ENCODE measurements at regions not wholly inside any gene's neighbourhood (a gene's known extent, or its start where the extent isn't known, plus 50 kb on each side); places are given as distances from the start of the nearest gene placed in this dataset.

DNA sequence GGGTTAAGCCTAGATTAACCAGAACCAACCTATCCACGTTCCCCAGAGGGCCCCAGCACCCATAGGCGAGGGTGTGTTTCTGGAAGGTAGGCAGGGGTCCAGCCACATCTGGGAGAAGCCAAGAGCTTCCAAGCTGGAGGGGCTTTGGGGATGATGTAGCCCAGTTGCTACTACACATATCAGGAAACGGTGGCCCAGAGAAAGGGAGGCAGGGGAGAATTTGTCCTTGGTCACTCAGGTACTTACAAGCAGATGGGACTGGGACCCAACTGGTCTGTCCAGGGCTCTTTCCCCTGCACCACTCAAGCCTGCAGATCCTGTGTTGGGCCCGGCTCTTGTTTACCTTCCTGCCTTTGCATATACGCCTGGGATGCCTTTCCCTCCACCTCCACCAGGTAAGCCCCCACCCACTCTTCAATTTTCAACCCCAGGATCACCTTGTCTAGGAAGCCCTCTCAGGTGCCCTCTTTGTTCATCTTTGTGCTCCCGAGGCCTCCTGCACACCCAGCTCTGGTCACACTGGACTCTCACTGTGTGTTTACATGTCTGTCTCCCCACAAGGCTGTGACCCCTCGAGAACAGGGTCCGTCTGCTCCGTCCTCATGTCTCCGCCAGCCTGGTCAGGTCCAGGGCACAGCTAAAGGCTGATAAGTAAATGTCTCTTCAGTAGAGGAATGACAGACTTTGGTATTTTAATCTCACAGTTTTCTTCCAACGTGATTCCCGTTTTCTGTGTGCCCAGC is 204.4 kb upstream of the LINGO1 start:
- no peak for TF ChIP-seq FOXM1 (IDR thresholded peaks at IDR 0.05; ENCODE audit: borderline replicate concordance)
- TF ChIP-seq, protein P1, sequence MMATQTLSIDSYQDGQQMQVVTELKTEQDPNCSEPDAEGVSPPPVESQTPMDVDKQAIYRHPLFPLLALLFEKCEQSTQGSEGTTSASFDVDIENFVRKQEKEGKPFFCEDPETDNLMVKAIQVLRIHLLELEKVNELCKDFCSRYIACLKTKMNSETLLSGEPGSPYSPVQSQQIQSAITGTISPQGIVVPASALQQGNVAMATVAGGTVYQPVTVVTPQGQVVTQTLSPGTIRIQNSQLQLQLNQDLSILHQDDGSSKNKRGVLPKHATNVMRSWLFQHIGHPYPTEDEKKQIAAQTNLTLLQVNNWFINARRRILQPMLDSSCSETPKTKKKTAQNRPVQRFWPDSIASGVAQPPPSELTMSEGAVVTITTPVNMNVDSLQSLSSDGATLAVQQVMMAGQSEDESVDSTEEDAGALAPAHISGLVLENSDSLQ (IDR thresholded peaks at IDR 0.05) = no peak
- no peak for TF ChIP-seq SP1 (IDR thresholded peaks at IDR 0.05)
- TF ChIP-seq BHLHE40 (IDR thresholded peaks at IDR 0.05; ENCODE audit: borderline replicate concordance) = no peak
- no peak for TF ChIP-seq NFRKB (IDR thresholded peaks at IDR 0.05)
- no peak for TF ChIP-seq ELF4 (IDR thresholded peaks at IDR 0.05)
- TF ChIP-seq FOXK2 (IDR thresholded peaks at IDR 0.05) = no peak
- TF ChIP-seq ARNT (IDR thresholded peaks at IDR 0.05) = no peak
- TF ChIP-seq LEF1 (IDR thresholded peaks at IDR 0.05; ENCODE audit: borderline replicate concordance) = no peak
- no peak for TF ChIP-seq TARDBP (IDR thresholded peaks at IDR 0.05)
- TF ChIP-seq L3MBTL2 (conservative IDR thresholded peaks at IDR 0.05) = no peak
- TF ChIP-seq FOXA1 (IDR thresholded peaks at IDR 0.05) = no peak
- TF ChIP-seq SUZ12 (IDR thresholded peaks at IDR 0.05) = no peak
- no peak for TF ChIP-seq CTBP1 (IDR thresholded peaks at IDR 0.05; ENCODE audit: borderline replicate concordance)
- no peak for TF ChIP-seq HDGF (IDR thresholded peaks at IDR 0.05; ENCODE audit: borderline replicate concordance)
- no peak for TF ChIP-seq ZNF384 (IDR thresholded peaks at IDR 0.05)
- DNase-seq (ENCODE audit: extremely low spot score) = no peak
- POLR2A ChIA-PET = no interaction called here
- CTCF ChIA-PET = interaction anchor here (1.1 to 2.0 kb wide), 2 partner anchors 16 to 63 kb away, joined by 3 to 12 read pairs; no protein-coding TSS in a partner anchor

DNA sequence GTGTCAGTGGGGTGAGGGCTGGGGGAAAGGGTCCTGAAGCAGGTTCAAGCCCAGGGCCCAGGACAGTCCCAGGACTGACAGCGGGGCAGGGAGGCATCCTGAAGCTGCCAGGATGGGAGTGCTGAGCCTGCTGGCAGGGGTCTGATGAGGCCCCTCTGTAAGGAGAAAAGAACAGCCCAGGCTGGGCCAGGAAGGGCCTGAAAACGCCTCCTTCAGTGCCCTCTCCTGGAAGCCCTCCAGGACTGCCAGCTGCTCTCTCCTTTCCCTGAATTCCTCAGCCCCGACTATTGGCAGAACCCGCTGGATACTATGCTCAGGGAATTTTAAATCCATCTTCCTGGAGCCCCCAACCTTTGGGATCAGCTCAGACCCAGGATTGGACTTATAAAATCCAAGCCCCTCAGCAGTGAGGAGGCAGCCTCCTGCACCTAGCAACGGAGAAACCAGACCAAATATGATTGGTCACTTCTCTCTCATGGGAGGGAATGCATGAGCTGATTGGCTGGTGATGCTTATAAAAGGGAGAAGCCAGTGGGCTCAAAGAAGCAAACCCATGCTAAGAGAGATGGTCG is 203.5 kb upstream of the LINGO1 start:
- ChIA-PET CTCF (interaction anchor here (1.1 to 2.0 kb wide), 2 partner anchors 15 to 64 kb away, joined by 3 to 12 read pairs; no protein-coding TSS in a partner anchor), POLR2A (no interaction called here)
- peak; percentile 90 for DNase-seq (ENCODE audit: extremely low spot score)
- TF ChIP-seq FOXA1 (IDR thresholded peaks at IDR 0.05) (no peak), ZNF384 (IDR thresholded peaks at IDR 0.05) (no peak), FOXK2 (IDR thresholded peaks at IDR 0.05) (no peak), NFRKB (IDR thresholded peaks at IDR 0.05) (no peak), ELF4 (IDR thresholded peaks at IDR 0.05) (no peak), LEF1 (IDR thresholded peaks at IDR 0.05; ENCODE audit: borderline replicate concordance) (no peak), SP1 (IDR thresholded peaks at IDR 0.05) (no peak), HDGF (IDR thresholded peaks at IDR 0.05; ENCODE audit: borderline replicate concordance) (no peak), L3MBTL2 (conservative IDR thresholded peaks at IDR 0.05) (no peak), CTBP1 (IDR thresholded peaks at IDR 0.05; ENCODE audit: borderline replicate concordance) (no peak), BHLHE40 (IDR thresholded peaks at IDR 0.05; ENCODE audit: borderline replicate concordance) (no peak), ARNT (IDR thresholded peaks at IDR 0.05) (no peak), FOXM1 (IDR thresholded peaks at IDR 0.05; ENCODE audit: borderline replicate concordance) (no peak), TARDBP (IDR thresholded peaks at IDR 0.05) (no peak), SUZ12 (IDR thresholded peaks at IDR 0.05) (no peak)
- TF ChIP-seq, protein P1 (IDR thresholded peaks at IDR 0.05) = no peak

DNA sequence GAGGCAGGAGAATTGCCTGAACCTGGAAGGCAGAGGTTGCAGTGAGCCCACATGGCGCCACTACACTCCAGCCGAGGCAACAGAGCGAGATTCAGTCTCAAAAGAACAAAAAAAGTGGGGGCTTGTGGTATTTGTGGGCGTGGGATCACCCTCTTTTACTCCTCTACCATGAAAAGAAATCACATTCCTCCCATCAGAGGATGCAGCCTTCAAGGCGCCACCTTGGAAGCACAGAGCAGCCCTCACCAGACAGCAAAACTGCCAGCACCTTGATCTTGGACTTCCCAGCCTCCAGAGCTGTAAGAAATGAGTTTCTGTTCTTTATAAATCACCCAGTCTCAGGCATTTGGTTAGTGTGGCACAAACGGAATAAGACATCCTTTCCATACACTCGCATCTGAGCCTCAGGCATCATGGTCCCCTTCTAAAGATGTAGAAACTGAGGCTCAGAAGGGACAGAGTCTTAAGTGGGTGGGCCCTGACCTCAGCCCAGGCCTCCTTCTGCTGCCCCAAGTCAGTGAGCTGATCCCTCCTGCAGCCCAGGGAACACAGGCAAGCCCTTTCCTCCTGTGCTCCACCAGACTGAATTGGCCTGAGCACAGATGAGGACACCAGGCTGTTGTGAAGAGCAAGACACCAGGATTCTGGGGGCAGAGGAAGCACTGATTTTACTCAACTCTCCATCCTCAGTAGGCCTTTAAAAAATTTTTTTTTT is 201.7 kb upstream of the LINGO1 start:
- DNase-seq (ENCODE audit: extremely low spot score) = no peak
- ChIA-PET POLR2A (no interaction called here), CTCF (interaction anchor here (1.2 kb wide), 1 partner anchor 13 kb away, joined by 3 read pairs; no protein-coding TSS in a partner anchor)
- no peak for TF ChIP-seq TARDBP (IDR thresholded peaks at IDR 0.05)
- no peak for TF ChIP-seq NFRKB (IDR thresholded peaks at IDR 0.05)
- no peak for TF ChIP-seq ELF4 (IDR thresholded peaks at IDR 0.05)
- TF ChIP-seq ZNF384 (IDR thresholded peaks at IDR 0.05) = no peak
- TF ChIP-seq L3MBTL2 (conservative IDR thresholded peaks at IDR 0.05) = no peak
- TF ChIP-seq LEF1 (IDR thresholded peaks at IDR 0.05; ENCODE audit: borderline replicate concordance) = no peak
- TF ChIP-seq, protein P1 (IDR thresholded peaks at IDR 0.05) = no peak
- no peak for TF ChIP-seq ARNT (IDR thresholded peaks at IDR 0.05)
- no peak for TF ChIP-seq BHLHE40 (IDR thresholded peaks at IDR 0.05; ENCODE audit: borderline replicate concordance)

DNA sequence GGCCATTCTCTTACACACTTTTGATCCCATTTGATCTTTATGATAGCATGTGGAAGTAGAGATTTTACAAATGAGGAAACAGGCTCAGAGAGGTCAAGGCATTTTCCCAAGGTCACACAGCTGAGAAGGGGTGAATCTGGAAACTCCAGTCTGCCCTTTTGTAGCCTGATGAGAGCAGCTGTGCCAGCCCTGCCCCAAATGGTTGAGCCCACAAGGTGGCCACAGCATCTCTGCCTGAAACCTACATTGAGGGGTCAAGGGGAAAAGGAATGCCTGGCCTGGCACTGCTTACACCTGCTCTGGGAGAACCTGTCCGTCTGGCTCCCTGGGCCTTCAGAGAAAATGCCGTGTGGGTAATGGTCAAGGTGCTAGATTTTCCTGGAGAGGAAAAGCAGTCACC is 200.2 kb upstream of the LINGO1 start:
- ChIA-PET POLR2A (no interaction called here), CTCF (interaction anchor here (3.0 kb wide), 1 partner anchor 12 kb away, joined by 18 read pairs; no protein-coding TSS in a partner anchor)
- no peak for DNase-seq (ENCODE audit: extremely low spot score)
- no peak for TF ChIP-seq BHLHE40 (IDR thresholded peaks at IDR 0.05; ENCODE audit: borderline replicate concordance)
- TF ChIP-seq LEF1 (IDR thresholded peaks at IDR 0.05; ENCODE audit: borderline replicate concordance) = no peak
- TF ChIP-seq L3MBTL2 (conservative IDR thresholded peaks at IDR 0.05) = no peak
- TF ChIP-seq FOXM1 (IDR thresholded peaks at IDR 0.05; ENCODE audit: borderline replicate concordance) = no peak
- no peak for TF ChIP-seq SP1 (IDR thresholded peaks at IDR 0.05)
- no peak for TF ChIP-seq FOXA1 (IDR thresholded peaks at IDR 0.05)
- no peak for TF ChIP-seq SUZ12 (IDR thresholded peaks at IDR 0.05)
- no peak for TF ChIP-seq ELF4 (IDR thresholded peaks at IDR 0.05)
- TF ChIP-seq ARNT (IDR thresholded peaks at IDR 0.05) = no peak
- TF ChIP-seq, protein P1 (IDR thresholded peaks at IDR 0.05) = no peak
- no peak for TF ChIP-seq HDGF (IDR thresholded peaks at IDR 0.05; ENCODE audit: borderline replicate concordance)
- TF ChIP-seq TARDBP (IDR thresholded peaks at IDR 0.05) = no peak
- TF ChIP-seq ZNF384 (IDR thresholded peaks at IDR 0.05) = no peak
- TF ChIP-seq FOXK2 (IDR thresholded peaks at IDR 0.05) = no peak
- no peak for TF ChIP-seq CTBP1 (IDR thresholded peaks at IDR 0.05; ENCODE audit: borderline replicate concordance)
- no peak for TF ChIP-seq NFRKB (IDR thresholded peaks at IDR 0.05)

Data from HEK293T (cell line).